Lower leg skin (tissue), 4 donors: ENCODE measurements at regions not wholly inside any gene's neighbourhood (a gene's known extent, or its start where the extent isn't known, plus 50 kb on each side); places are given as distances from the start of the nearest gene placed in this dataset.
A peak's percentile ranks its signal among the peaks of the same experiment; 100 is the strongest.

Experiments used
- DNase-seq, 2 donors: peaks; one replicate each; pipeline ENCODE4 v3.0.0-alpha.2; 2019; ENCODE audit warnings: low spot score in 2 of 2
- H3K4me3 ChIP-seq: fragments of 200-600 bp; sonication (generic); 2 replicates; pipeline ENCODE4 v1.5.1; 2017; ENCODE audit warnings: mild to moderate bottlenecking, low read depth; ENCODE audit not compliant: poor library complexity, severe bottlenecking
- CTCF ChIP-seq, 3 donors: fragments of 450-650 bp; IDR thresholded peaks; one replicate each; pipeline ENCODE4 v1.5.1; 2016; ENCODE audit warnings: antibody characterized with exemption in 3 of 3, mild to moderate bottlenecking in 3 of 3, moderate library complexity in 2 of 3
- POLR2A ChIP-seq, 2 donors: fragments of 450-650 bp; IDR thresholded peaks; one replicate each; pipeline ENCODE4 v1.6.1; 2016 to 2017; ENCODE audit warnings: antibody characterized with exemption in 2 of 2, mild to moderate bottlenecking in 1 of 2, moderate library complexity in 1 of 2
- WGBS, 2 donors: methylation state at CpG; one replicate each; pipeline ENCODE4 v1.1.5; 2018; 5-methylcytosine and 5-hydroxymethylcytosine counted together
- intact Hi-C: fragments of 100-400 bp; cut with DNase I; formaldehyde crosslinking; loops from one replicate; pipeline ENCODE4 v1.15.0; 2023; ENCODE audit warnings: low total_unique reads

DNA sequence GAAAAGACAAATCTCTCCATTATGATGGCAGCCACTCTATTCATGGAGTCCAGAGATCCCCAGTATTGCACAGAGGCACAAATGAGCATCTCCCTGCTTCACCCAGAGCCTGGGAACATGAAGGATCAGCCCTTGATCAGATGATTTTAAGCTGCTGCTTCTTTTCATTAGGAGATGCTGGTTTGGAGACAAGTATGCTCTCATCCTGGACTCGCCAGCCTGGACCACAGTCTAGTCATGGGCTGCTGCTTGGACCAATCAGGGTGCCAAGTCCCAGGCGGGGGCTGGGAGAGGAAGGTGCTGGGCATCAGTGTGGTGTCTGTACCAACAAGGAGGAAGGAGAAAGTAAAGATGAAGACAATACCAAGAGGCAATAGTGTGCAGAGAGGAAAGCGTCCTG, 195.7 kb upstream of the FOXQ1 start:
- no peak overlapping the region for H3K4me3 ChIP-seq
- peak; percentile 8 to 61 for DNase-seq
- WGBS, 2 donors, result 92 to 93% methylated on average over 3 of the region's 3 CpGs
- no peak for TF ChIP-seq CTCF (IDR thresholded peaks at IDR 0.05)
- intact Hi-C loops, result no loop called here

DNA sequence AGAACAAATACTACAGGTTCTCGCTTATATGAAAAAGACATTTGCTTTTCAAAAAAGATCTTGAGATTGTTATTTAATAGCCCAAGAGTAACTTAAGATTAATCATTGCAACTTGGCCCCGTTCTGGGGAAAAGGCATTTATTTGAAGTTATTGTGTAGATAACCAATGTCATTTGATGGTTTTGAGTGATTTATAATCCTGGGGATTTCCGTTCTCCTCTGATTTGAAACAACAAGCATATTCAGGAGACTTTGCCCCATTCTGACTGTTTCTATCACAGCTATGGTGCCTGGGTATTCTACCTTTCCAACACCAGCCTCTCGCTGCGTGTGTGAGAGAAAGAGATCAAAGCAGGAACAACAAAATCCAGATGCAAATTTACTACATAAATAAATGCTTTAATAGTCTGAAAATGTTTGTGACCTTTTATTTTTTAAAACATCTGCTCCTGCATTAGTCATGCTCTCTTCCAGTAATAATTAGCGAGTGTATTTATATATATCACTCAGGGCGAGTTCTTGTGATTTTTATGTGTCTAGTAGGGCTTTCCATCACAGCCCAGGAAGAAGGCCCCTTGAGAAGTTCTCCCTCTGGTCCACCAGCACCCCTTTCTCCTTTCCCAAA, 197.9 kb upstream of the FOXQ1 start:
- 42 to 48% methylated on average over 7 of the region's 7 CpGs for WGBS, 2 donors
- TF ChIP-seq POLR2A (IDR thresholded peaks at IDR 0.05) (no peak), CTCF (IDR thresholded peaks at IDR 0.05) (no peak)
- DNase-seq, result no peak
- no peak overlapping the region for H3K4me3 ChIP-seq
- intact Hi-C loops, result no loop called here

DNA sequence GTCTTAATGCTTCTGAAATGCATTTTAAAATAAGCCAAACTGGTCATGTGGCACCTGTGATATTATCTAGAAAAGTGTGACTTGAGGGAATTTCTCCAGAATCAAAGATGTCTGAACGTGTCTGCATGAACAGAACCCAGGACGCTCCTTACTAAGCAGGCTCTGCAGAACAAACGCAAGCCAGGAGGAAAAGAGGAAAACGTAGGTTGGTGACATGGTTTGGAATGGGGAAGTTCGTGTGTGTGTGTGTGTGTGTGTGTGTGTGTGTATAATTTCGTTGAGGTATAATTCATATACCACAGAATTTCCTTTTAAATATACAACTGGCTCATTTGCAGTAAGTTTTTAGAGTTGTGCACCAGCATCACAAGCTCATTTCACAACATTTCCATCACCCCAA, 200.5 kb upstream of the FOXQ1 start:
- 32 to 44% methylated on average over 6 of the region's 6 CpGs for WGBS, 2 donors
- TF ChIP-seq POLR2A (IDR thresholded peaks at IDR 0.05), result no peak
- no peak for TF ChIP-seq CTCF (IDR thresholded peaks at IDR 0.05)
- no peak overlapping the region for H3K4me3 ChIP-seq
- intact Hi-C loops, result no loop called here
- DNase-seq, result no peak

GRCh38 chr6:1110941-1111349, 201.0 kb upstream of the FOXQ1 start:
- intact Hi-C loops, result no loop called here
- H3K4me3 ChIP-seq, result no peak overlapping the region
- no peak for TF ChIP-seq POLR2A (IDR thresholded peaks at IDR 0.05)
- TF ChIP-seq CTCF (IDR thresholded peaks at IDR 0.05), result no peak
- WGBS, 2 donors, result 35 to 46% methylated on average over 12 of the region's 12 CpGs
- peak in 1 of 2 donors; percentile 81 for DNase-seq

- 73 to 84% methylated on average over 2 of the region's 2 CpGs for WGBS, 2 donors
- TF ChIP-seq CTCF (IDR thresholded peaks at IDR 0.05) (no peak), POLR2A (IDR thresholded peaks at IDR 0.05) (no peak)
- H3K4me3 ChIP-seq, result no peak overlapping the region
- DNase-seq, result peak in 1 of 2 donors; percentile 50
- intact Hi-C loops, result no loop called here
These were observed 201.7 kb upstream of the FOXQ1 start for GRCh38 chr6:1110164-1110563.

DNA sequence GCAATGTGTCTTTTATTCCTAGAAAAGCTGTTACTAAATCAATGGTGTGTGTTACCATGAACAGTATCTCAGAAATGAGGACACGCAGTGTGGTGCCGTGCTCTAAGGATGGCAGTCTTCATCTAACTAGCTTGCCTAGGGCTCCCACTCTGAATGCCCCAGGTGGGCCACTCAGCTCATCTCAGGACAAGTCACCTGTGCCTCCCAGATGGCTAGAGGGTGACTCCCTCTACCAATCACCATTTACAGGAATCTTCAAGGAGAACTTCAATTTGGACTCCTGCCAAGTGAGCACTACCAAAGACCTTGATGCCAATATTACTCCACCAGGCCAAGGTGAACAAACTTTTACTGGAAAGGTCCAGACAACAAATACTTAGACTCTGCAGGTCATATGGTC, 202.8 kb upstream of the FOXQ1 start:
- TF ChIP-seq CTCF (IDR thresholded peaks at IDR 0.05), result no peak
- TF ChIP-seq POLR2A (IDR thresholded peaks at IDR 0.05), result no peak
- 95% methylated on average over 2 of the region's 2 CpGs for WGBS, 2 donors
- peak in 1 of 2 donors; percentile 81 for DNase-seq
- intact Hi-C loops, result no loop called here
- no peak overlapping the region for H3K4me3 ChIP-seq
